ENCODE measurements at regions not wholly inside any gene's neighbourhood (a gene's known extent, or its start where the extent isn't known, plus 50 kb on each side); places are given as distances from the start of the nearest gene placed in this dataset.
"Not testable (repeated sequence)": the region's sequence is repeated elsewhere in the genome, so short reads cannot be mapped to it uniquely, and the experiment has no call there.

GRCh38 chr18:38557006-38557405 is 991.4 kb upstream of the CELF4 start:
- DNase-seq = no peak

GRCh38 chr18:38552732-38553321 is 987.2 kb upstream of the CELF4 start:
- DNase-seq = no peak

- DNase-seq = no peak
Measured at GRCh38 chr18:38551881-38552280, 986.3 kb upstream of the CELF4 start.

GRCh38 chr18:38545071-38545470 is 979.5 kb upstream of the CELF4 start:
- DNase-seq = no peak

GRCh38 chr18:38539856-38540255 is 974.3 kb upstream of the CELF4 start:
- no peak for DNase-seq

- DNase-seq = no peak
Measured at GRCh38 chr18:38539371-38539770, 973.8 kb upstream of the CELF4 start.

GRCh38 chr18:38534073-38534472 is 968.5 kb upstream of the CELF4 start:
- DNase-seq = no peak

- DNase-seq = no peak
Measured at GRCh38 chr18:38526922-38527321, 961.3 kb upstream of the CELF4 start.

- no peak for DNase-seq
Measured at GRCh38 chr18:38525039-38525438, 959.4 kb upstream of the CELF4 start.

GRCh38 chr18:38520786-38521185 is 955.2 kb upstream of the CELF4 start:
- no peak for DNase-seq

- no peak for DNase-seq
Measured at GRCh38 chr18:38502539-38502938, 936.9 kb upstream of the CELF4 start.

- DNase-seq = no peak
Measured at GRCh38 chr18:38497266-38497665, 931.7 kb upstream of the CELF4 start.

GRCh38 chr18:38496222-38496793 is 930.7 kb upstream of the CELF4 start:
- no peak for DNase-seq

GRCh38 chr18:38494065-38494464 is 928.5 kb upstream of the CELF4 start:
- DNase-seq = no peak

GRCh38 chr18:38491195-38491594 is 925.6 kb upstream of the CELF4 start:
- no peak for DNase-seq

- DNase-seq = not testable (repeated sequence)
Measured at GRCh38 chr18:38489721-38490120, 924.1 kb upstream of the CELF4 start.

GRCh38 chr18:38487521-38487920 is 921.9 kb upstream of the CELF4 start:
- no peak for DNase-seq

- DNase-seq = no peak
Measured at GRCh38 chr18:38483326-38483725, 917.7 kb upstream of the CELF4 start.

GRCh38 chr18:38481576-38481975 is 916.0 kb upstream of the CELF4 start:
- no peak for DNase-seq

- DNase-seq = no peak
Measured at GRCh38 chr18:38475686-38476085, 910.1 kb upstream of the CELF4 start.

GRCh38 chr18:38473535-38473934 is 907.9 kb upstream of the CELF4 start:
- DNase-seq = no peak

- DNase-seq = no peak
Measured at GRCh38 chr18:38470421-38470820, 904.8 kb upstream of the CELF4 start.

- DNase-seq = no peak
Measured at GRCh38 chr18:38466426-38466825, 900.8 kb upstream of the CELF4 start.

- DNase-seq = no peak
Measured at GRCh38 chr18:38464024-38464423, 898.4 kb upstream of the CELF4 start.

- DNase-seq = no peak
Measured at GRCh38 chr18:38460657-38461056, 895.1 kb upstream of the CELF4 start.

Measured in femur (tissue), 1 donor.